ENCODE measurements at regions not wholly inside any gene's neighbourhood (a gene's known extent, or its start where the extent isn't known, plus 50 kb on each side); places are given as distances from the start of the nearest gene placed in this dataset.

GRCh38 chr18:44545359-44545985 lies 135.2 kb upstream of the SETBP1 start:
- Histone ChIP-seq H3K27me3 (replicated peaks; ENCODE audit: insufficient read depth, low read depth, low read length, poor library complexity) (no peaks in the 10 kb centered on the region), H3K4me1 (ENCODE audit: insufficient read depth, low read length, poor library complexity, severe bottlenecking) (peaks cover 7% of the 10 kb centered on the region), H3K36me3 (ENCODE audit: insufficient read depth, low read length, poor library complexity, severe bottlenecking) (no peaks in the 10 kb centered on the region), H3K27ac (ENCODE audit: low read depth, low read length, poor library complexity, severe bottlenecking) (no peak overlapping the region), H3K4me3 (ENCODE audit: low read depth, low read length, poor library complexity, severe bottlenecking) (no peak overlapping the region), H3K9me3 (ENCODE audit: low read depth, low read length, poor library complexity, severe bottlenecking) (no peaks in the 10 kb centered on the region)
- intact Hi-C loops (cut with micrococcal nuclease; ENCODE audit: unreplicated experiment), result no loop called here
- no TSS peak for BruUV-seq (replicated peaks)
- ChIA-PET POLR2A (ENCODE audit: low non-redundant PET) (no interaction called here), CTCF (no interaction called here)
- TF ChIP-seq CTCF (conservative IDR thresholded peaks at IDR 0.05; ENCODE audit: low read depth, low read length), result no peak
- TF ChIP-seq EZH2 (IDR thresholded peaks at IDR 0.05; ENCODE audit: borderline replicate concordance, low read depth, low read length, poor library complexity, severe bottlenecking), result no peak
- DNase-seq (ENCODE audit: low spot score), result no peak

GRCh38 chr18:44546954-44547353 lies 133.7 kb upstream of the SETBP1 start:
- H3K4me1 ChIP-seq (ENCODE audit: insufficient read depth, low read length, poor library complexity, severe bottlenecking), result peaks cover 7% of the 10 kb centered on the region
- no peaks in the 10 kb centered on the region for H3K9me3 ChIP-seq (ENCODE audit: low read depth, low read length, poor library complexity, severe bottlenecking)
- POLR2A ChIA-PET (ENCODE audit: low non-redundant PET), result no interaction called here
- intact Hi-C loops (cut with micrococcal nuclease; ENCODE audit: unreplicated experiment), result no loop called here
- no peaks in the 10 kb centered on the region for H3K36me3 ChIP-seq (ENCODE audit: insufficient read depth, low read length, poor library complexity, severe bottlenecking)
- TF ChIP-seq EZH2 (IDR thresholded peaks at IDR 0.05; ENCODE audit: borderline replicate concordance, low read depth, low read length, poor library complexity, severe bottlenecking), result no peak
- TF ChIP-seq CTCF (conservative IDR thresholded peaks at IDR 0.05; ENCODE audit: low read depth, low read length), result no peak
- CTCF ChIA-PET, result no interaction called here
- no TSS peak for BruUV-seq (replicated peaks)
- H3K27me3 ChIP-seq (replicated peaks; ENCODE audit: insufficient read depth, low read depth, low read length, poor library complexity), result no peaks in the 10 kb centered on the region
- H3K27ac ChIP-seq (ENCODE audit: low read depth, low read length, poor library complexity, severe bottlenecking), result no peak overlapping the region
- no peak for DNase-seq (ENCODE audit: low spot score)
- no peak overlapping the region for H3K4me3 ChIP-seq (ENCODE audit: low read depth, low read length, poor library complexity, severe bottlenecking)

GRCh38 chr18:44548291-44549221 lies 132.1 kb upstream of the SETBP1 start:
- Histone ChIP-seq H3K27ac (ENCODE audit: low read depth, low read length, poor library complexity, severe bottlenecking) (no peak overlapping the region), H3K4me3 (ENCODE audit: low read depth, low read length, poor library complexity, severe bottlenecking) (no peak overlapping the region), H3K36me3 (ENCODE audit: insufficient read depth, low read length, poor library complexity, severe bottlenecking) (no peaks in the 10 kb centered on the region), H3K4me1 (ENCODE audit: insufficient read depth, low read length, poor library complexity, severe bottlenecking) (peaks cover 11% of the 10 kb centered on the region), H3K27me3 (replicated peaks; ENCODE audit: insufficient read depth, low read depth, low read length, poor library complexity) (no peaks in the 10 kb centered on the region), H3K9me3 (ENCODE audit: low read depth, low read length, poor library complexity, severe bottlenecking) (no peaks in the 10 kb centered on the region)
- CTCF ChIA-PET, result no interaction called here
- BruUV-seq (replicated peaks), result no TSS peak
- intact Hi-C loops (cut with micrococcal nuclease; ENCODE audit: unreplicated experiment), result no loop called here
- POLR2A ChIA-PET (ENCODE audit: low non-redundant PET), result no interaction called here
- peak; percentile 77 for DNase-seq (ENCODE audit: low spot score)
- no peak for TF ChIP-seq EZH2 (IDR thresholded peaks at IDR 0.05; ENCODE audit: borderline replicate concordance, low read depth, low read length, poor library complexity, severe bottlenecking)

All from A673 (cell line).